IMR-90 (cell line): ENCODE measurements at regions not wholly inside any gene's neighbourhood (a gene's known extent, or its start where the extent isn't known, plus 50 kb on each side); places are given as distances from the start of the nearest gene placed in this dataset.

ENCODE experiments used
- ATAC-seq: fragments of 200-7000 bp; cut with Tn5 transposase; 2 replicates; pipeline ENCODE4 v1.9.1; 2020; ENCODE audit warnings: low read depth, mild to moderate bottlenecking, moderate library complexity
- BruUV-seq: library from RNA; stranded (reverse); fragments of 400-500 nt; replicated peaks from 2 replicates; lab custom pipeline; 2021; lab: Mats Ljungman, UMichigan
- CTCF ChIA-PET: fragments of 300-600 bp; formaldehyde crosslinking; extraction: SDS; loops from one replicate; lab custom pipeline; 2021; ENCODE audit warnings: antibody characterized with exemption; lab: Yijun Ruan, JAX
- POLR2A ChIA-PET: fragments of 300-600 bp; sonication (Branson Sonifier 250); formaldehyde crosslinking; loops from one replicate; lab custom pipeline; 2022; ENCODE audit warnings: antibody characterized with exemption; ENCODE audit not compliant: unreplicated experiment; lab: Charles Lee
- DNase-seq: peaks from one replicate; pipeline ENCODE4 v3.0.0; 2013
- H2AFZ ChIP-seq: replicated peaks from 2 replicates; pipeline ENCODE3; 2013; ENCODE audit warnings: low read length, mild to moderate bottlenecking; ENCODE audit not compliant: poor library complexity
- H2AK5ac ChIP-seq: 2 replicates; pipeline ENCODE4 v1.6.1; 2013; ENCODE audit warnings: low read depth, low read length, inconsistent platforms
- H2AK9ac ChIP-seq: replicated peaks from 2 replicates; pipeline ENCODE3; 2013; ENCODE audit warnings: mild to moderate bottlenecking, low read depth, low read length, moderate library complexity; ENCODE audit not compliant: poor library complexity
- H2BK120ac ChIP-seq: 2 replicates; pipeline ENCODE4 v1.6.1; 2013; ENCODE audit warnings: low read depth, low read length, inconsistent platforms
- H2BK15ac ChIP-seq: 3 replicates; pipeline ENCODE4 v1.6.1; 2013; ENCODE audit warnings: low read depth, low read length, inconsistent platforms
- H2BK20ac ChIP-seq: 2 replicates; pipeline ENCODE4 v1.6.1; 2013; ENCODE audit warnings: low read depth, mild to moderate bottlenecking, inconsistent platforms, low read length, moderate library complexity
- H2BK5ac ChIP-seq: 2 replicates; pipeline ENCODE4 v1.6.1; 2013; ENCODE audit warnings: mild to moderate bottlenecking, low read depth, low read length, inconsistent platforms; ENCODE audit not compliant: poor library complexity, severe bottlenecking
- H3K14ac ChIP-seq: replicated peaks from 2 replicates; pipeline ENCODE4 v1.6.1; 2013; ENCODE audit warnings: low read depth, low read length, inconsistent platforms
- H3K18ac ChIP-seq: 2 replicates; pipeline ENCODE4 v1.6.1; 2013; ENCODE audit warnings: low read depth, low read length, control low read depth
- H3K23ac ChIP-seq: 2 replicates; pipeline ENCODE4 v1.6.1; 2013; ENCODE audit warnings: low read depth, low read length, inconsistent platforms
- H3K27ac ChIP-seq: 2 replicates; pipeline ENCODE4 v1.5.1; 2013; ENCODE audit warnings: mild to moderate bottlenecking, control low read depth, low read length; ENCODE audit not compliant: insufficient read depth
- H3K27me3 ChIP-seq: 2 replicates; pipeline ENCODE4 v1.6.1; 2013; ENCODE audit warnings: low read length; ENCODE audit not compliant: control insufficient read depth, insufficient read depth
- H3K36me3 ChIP-seq: 2 replicates; pipeline ENCODE4 v1.6.1; 2013; ENCODE audit warnings: low read length, mixed read lengths; ENCODE audit not compliant: control insufficient read depth, insufficient read depth
- H3K4ac ChIP-seq: 2 replicates; pipeline ENCODE4 v1.6.1; 2013; ENCODE audit warnings: low read depth, low read length, inconsistent platforms
- H3K4me1 ChIP-seq: 2 replicates; pipeline ENCODE4 v1.6.1; 2013; ENCODE audit warnings: low read length, mixed read lengths; ENCODE audit not compliant: control insufficient read depth, insufficient read depth
- H3K4me2 ChIP-seq: 2 replicates; pipeline ENCODE4 v1.6.1; 2013; ENCODE audit warnings: low read depth, mild to moderate bottlenecking, control low read depth, low read length, moderate library complexity
- H3K4me3 ChIP-seq: 2 replicates; pipeline ENCODE4 v1.5.1; 2013; ENCODE audit warnings: low read depth, mild to moderate bottlenecking, control low read depth, low read length, moderate library complexity; ENCODE audit not compliant: insufficient read depth
- H3K56ac ChIP-seq: 2 replicates; pipeline ENCODE4 v1.6.1; 2013; ENCODE audit warnings: low read length, inconsistent platforms; ENCODE audit not compliant: insufficient read depth; ENCODE audit errors: extremely low read depth
- H3K79me1 ChIP-seq, 2 experiments: 2 replicates each; pipeline ENCODE4 v1.6.1; 2013; ENCODE audit warnings: low read length in 2 of 2, inconsistent platforms in 1 of 2, low read depth in 1 of 2
- H3K9ac ChIP-seq: 2 replicates; pipeline ENCODE4 v1.6.1; 2013; ENCODE audit warnings: low read depth, low read length, control low read depth
- H3K9me1 ChIP-seq: 2 replicates; pipeline ENCODE4 v1.6.1; 2013; ENCODE audit warnings: low read length, inconsistent platforms; ENCODE audit not compliant: insufficient read depth
- H3K9me3 ChIP-seq: 2 replicates; pipeline ENCODE4 v1.6.1; 2013; ENCODE audit warnings: low read length; ENCODE audit not compliant: control insufficient read depth, insufficient read depth
- H4K20me1 ChIP-seq: 2 replicates; pipeline ENCODE4 v1.6.1; 2013; ENCODE audit warnings: low read length, inconsistent platforms; ENCODE audit not compliant: insufficient read depth
- H4K5ac ChIP-seq: 2 replicates; pipeline ENCODE4 v1.6.1; 2013; ENCODE audit warnings: mild to moderate bottlenecking, low read depth, low read length, control low read depth
- H4K8ac ChIP-seq, 2 experiments: 2 replicates each; pipeline ENCODE4 v1.6.1; 2013; ENCODE audit warnings: low read depth in 2 of 2, low read length in 2 of 2, control low read depth in 1 of 2, inconsistent platforms in 1 of 2
- H4K91ac ChIP-seq: 2 replicates; pipeline ENCODE4 v1.6.1; 2013; ENCODE audit warnings: low read depth, low read length, inconsistent platforms; ENCODE audit not compliant: insufficient read depth
- CTCF ChIP-seq: conservative IDR thresholded peaks from 2 replicates; pipeline ENCODE4 v1.5.1; 2012; ENCODE audit warnings: mild to moderate bottlenecking, low read depth, low read length, improper control_type of control experiment
- NFE2L2 ChIP-seq: fragments of 150-350 bp; IDR thresholded peaks from 2 replicates; pipeline ENCODE4 v1.6.1; 2016; ENCODE audit warnings: low read depth, mild to moderate bottlenecking, low read length
- POLR2A ChIP-seq: IDR thresholded peaks from 2 replicates; pipeline ENCODE4 v1.6.1; 2012; ENCODE audit warnings: mild to moderate bottlenecking, low read depth, low read length
- SMC3 ChIP-seq: fragments of 150-350 bp; IDR thresholded peaks from 2 replicates; pipeline ENCODE4 v1.6.1; 2016; ENCODE audit warnings: low read depth, mild to moderate bottlenecking, antibody characterized with exemption, low read length, moderate library complexity
- USF2 ChIP-seq: fragments of 150-350 bp; IDR thresholded peaks from 2 replicates; pipeline ENCODE4 v1.6.1; 2017; ENCODE audit warnings: mild to moderate bottlenecking, antibody characterized with exemption, low read length, low read depth
- WGBS, 2 experiments: methylation state at CpG; one replicate each; pipeline versions ENCODE4 v1.1.5 to v1.1.7; 2013; ENCODE audit warnings: missing lambda C conversion rate in 2 of 2; ENCODE audit not compliant: insufficient read length in 1 of 2; ENCODE audit errors: extremely low coverage in 2 of 2; 5-methylcytosine and 5-hydroxymethylcytosine counted together
- dilution Hi-C: fragments of 300-500 bp; cut with HindIII; formaldehyde crosslinking; loops from one replicate; pipeline ENCODE4 v1.14.3; 2018; ENCODE audit warnings: low sequenced_read_pairs; ENCODE audit not compliant: unreplicated experiment
- in situ Hi-C: fragments of 300-500 bp; cut with MboI; formaldehyde crosslinking; loops from 3 replicates; pipeline ENCODE4 v1.14.3; 2019; ENCODE audit warnings: low sequenced_read_pairs, inconsistent platforms, mixed read lengths
- intact Hi-C: fragments of 100-400 bp; cut with micrococcal nuclease; formaldehyde crosslinking; loops from 2 replicates; pipeline ENCODE4 v1.10.0; 2022

- no peak overlapping the region for H4K8ac ChIP-seq
- H2BK120ac ChIP-seq: no peak overlapping the region
- H3K23ac ChIP-seq: no peak overlapping the region
- H3K4me3 ChIP-seq: no peak overlapping the region
- no peak overlapping the region for H3K9ac ChIP-seq
- H4K20me1 ChIP-seq: no peaks in the 10 kb centered on the region
- no peaks in the 10 kb centered on the region for H3K79me1 ChIP-seq
- H2BK5ac ChIP-seq: no peak overlapping the region
- dilution Hi-C loops (no loop called here), intact Hi-C loops (no loop called here), in situ Hi-C loops (no loop called here)
- no peak overlapping the region for H3K18ac ChIP-seq
- no peaks in the 10 kb centered on the region for H3K9me1 ChIP-seq
- no CpG with 5 or more reads among the region's 1 CpG for WGBS, 2 experiments
- H2AK9ac ChIP-seq: no peak overlapping the region
- H2AK5ac ChIP-seq: no peak overlapping the region
- CTCF ChIA-PET: no interaction called here
- H3K4ac ChIP-seq: no peak overlapping the region
- H3K27ac ChIP-seq: no peak overlapping the region
- no peak overlapping the region for H4K91ac ChIP-seq
- BruUV-seq: no TSS peak
- no peaks in the 10 kb centered on the region for H3K36me3 ChIP-seq
- POLR2A ChIA-PET: no interaction called here
- ATAC-seq (no peak), DNase-seq (no peak)
- H2BK20ac ChIP-seq: no peak overlapping the region
- H3K4me1 ChIP-seq: no peaks in the 10 kb centered on the region
- TF ChIP-seq POLR2A (no peak), CTCF (no peak), USF2 (no peak), NFE2L2 (no peak), SMC3 (no peak)
- no peaks in the 10 kb centered on the region for H3K9me3 ChIP-seq
- H3K27me3 ChIP-seq: no peaks in the 10 kb centered on the region
- H4K5ac ChIP-seq: no peak overlapping the region
- no peak overlapping the region for H3K56ac ChIP-seq
- no peak overlapping the region for H3K4me2 ChIP-seq
- H2AFZ ChIP-seq: no peak overlapping the region
- no peak overlapping the region for H2BK15ac ChIP-seq
- no peak overlapping the region for H3K14ac ChIP-seq
Measured at GRCh38 chr11:116086426-116086825, 582.2 kb upstream of the CADM1 start.
